ENCODE measurements at regions not wholly inside any gene's neighbourhood (a gene's known extent, or its start where the extent isn't known, plus 50 kb on each side); places are given as distances from the start of the nearest gene placed in this dataset.

GRCh38 chr14:32020882-32021281 is 56.2 kb upstream of the ARHGAP5 start:
- H4K20me1 ChIP-seq (ENCODE audit: control insufficient read depth, insufficient read depth, low read depth, low read length): no peaks in the 10 kb centered on the region
- no peaks in the 10 kb centered on the region for H3K79me2 ChIP-seq (ENCODE audit: control insufficient read depth, low read length)
- H3K36me3 ChIP-seq (ENCODE audit: control insufficient read depth, low read length): no peaks in the 10 kb centered on the region
- H3K27ac ChIP-seq (ENCODE audit: low read depth, low read length): no peak overlapping the region
- H3K27me3 ChIP-seq (ENCODE audit: control insufficient read depth, low read length): no peaks in the 10 kb centered on the region
- no peaks in the 10 kb centered on the region for H3K9me2 ChIP-seq (replicated peaks; ENCODE audit: control insufficient read depth, low read length)
- no peak for TF ChIP-seq CTCF (IDR thresholded peaks at IDR 0.05; ENCODE audit: low read depth, low read length, poor library complexity, severe bottlenecking)
- no peak for TF ChIP-seq EZH2phosphoT487 (IDR thresholded peaks at IDR 0.05; ENCODE audit: borderline replicate concordance, low read length)
- no peaks in the 10 kb centered on the region for H3F3A ChIP-seq (ENCODE audit: control insufficient read depth, insufficient read depth)
- H3K4me1 ChIP-seq (ENCODE audit: control insufficient read depth, low read length): no peaks in the 10 kb centered on the region
- H3K9me3 ChIP-seq (ENCODE audit: control insufficient read depth, insufficient read depth, low read length): no peaks in the 10 kb centered on the region
- H3K4me3 ChIP-seq (ENCODE audit: low read length): no peak overlapping the region
- no peak overlapping the region for H3K4me2 ChIP-seq (ENCODE audit: low read length)

GRCh38 chr14:32021341-32021740 is 55.8 kb upstream of the ARHGAP5 start:
- H3K79me2 ChIP-seq (ENCODE audit: control insufficient read depth, low read length): no peaks in the 10 kb centered on the region
- no peaks in the 10 kb centered on the region for H3K9me3 ChIP-seq (ENCODE audit: control insufficient read depth, insufficient read depth, low read length)
- no peak overlapping the region for H3K4me2 ChIP-seq (ENCODE audit: low read length)
- H3K4me3 ChIP-seq (ENCODE audit: low read length): no peak overlapping the region
- H3K27ac ChIP-seq (ENCODE audit: low read depth, low read length): no peak overlapping the region
- TF ChIP-seq CTCF (IDR thresholded peaks at IDR 0.05; ENCODE audit: low read depth, low read length, poor library complexity, severe bottlenecking): no peak
- no peak for TF ChIP-seq EZH2phosphoT487 (IDR thresholded peaks at IDR 0.05; ENCODE audit: borderline replicate concordance, low read length)
- no peaks in the 10 kb centered on the region for H3K27me3 ChIP-seq (ENCODE audit: control insufficient read depth, low read length)
- no peaks in the 10 kb centered on the region for H3K4me1 ChIP-seq (ENCODE audit: control insufficient read depth, low read length)
- H3K36me3 ChIP-seq (ENCODE audit: control insufficient read depth, low read length): no peaks in the 10 kb centered on the region
- no peaks in the 10 kb centered on the region for H3F3A ChIP-seq (ENCODE audit: control insufficient read depth, insufficient read depth)
- H3K9me2 ChIP-seq (replicated peaks; ENCODE audit: control insufficient read depth, low read length): no peaks in the 10 kb centered on the region
- H4K20me1 ChIP-seq (ENCODE audit: control insufficient read depth, insufficient read depth, low read depth, low read length): no peaks in the 10 kb centered on the region

GRCh38 chr14:32022525-32022924 is 54.6 kb upstream of the ARHGAP5 start:
- Histone ChIP-seq H3K4me3 (ENCODE audit: low read length) (no peak overlapping the region), H3K27me3 (ENCODE audit: control insufficient read depth, low read length) (no peaks in the 10 kb centered on the region), H3K9me3 (ENCODE audit: control insufficient read depth, insufficient read depth, low read length) (no peaks in the 10 kb centered on the region), H3K27ac (ENCODE audit: low read depth, low read length) (no peak overlapping the region), H3K79me2 (ENCODE audit: control insufficient read depth, low read length) (no peaks in the 10 kb centered on the region), H3K4me2 (ENCODE audit: low read length) (no peak overlapping the region), H3K9me2 (replicated peaks; ENCODE audit: control insufficient read depth, low read length) (no peaks in the 10 kb centered on the region), H3F3A (ENCODE audit: control insufficient read depth, insufficient read depth) (no peaks in the 10 kb centered on the region), H3K4me1 (ENCODE audit: control insufficient read depth, low read length) (no peaks in the 10 kb centered on the region), H4K20me1 (ENCODE audit: control insufficient read depth, insufficient read depth, low read depth, low read length) (no peaks in the 10 kb centered on the region), H3K36me3 (ENCODE audit: control insufficient read depth, low read length) (no peaks in the 10 kb centered on the region)
- TF ChIP-seq EZH2phosphoT487 (IDR thresholded peaks at IDR 0.05; ENCODE audit: borderline replicate concordance, low read length) (no peak), CTCF (IDR thresholded peaks at IDR 0.05; ENCODE audit: low read depth, low read length, poor library complexity, severe bottlenecking) (no peak)

All from DOHH2 (cell line).